B cell (primary cell): ENCODE measurements at regions not wholly inside any gene's neighbourhood (a gene's known extent, or its start where the extent isn't known, plus 50 kb on each side); places are given as distances from the start of the nearest gene placed in this dataset.

Experiments
- ATAC-seq: fragments of 200-7000 bp; cut with Tn5 transposase; one replicate; pipeline ENCODE4 v1.10.0; 2021; ENCODE audit warnings: low read depth, mild to moderate bottlenecking, moderate number of reproducible peaks, moderate library complexity
- CTCF ChIA-PET: fragments of 350-600 bp; sonication (Branson Sonifier 250); formaldehyde crosslinking; loops from one replicate; lab custom pipeline; 2021; ENCODE audit warnings: antibody characterized with exemption, inconsistent platforms; lab: Charles Lee
- POLR2A ChIA-PET: fragments of 350-600 bp; sonication (Branson Sonifier 250); formaldehyde crosslinking; loops from one replicate; lab custom pipeline; 2021; ENCODE audit warnings: antibody characterized with exemption; lab: Charles Lee
- DNase-seq: peaks from one replicate; pipeline ENCODE4 v3.0.0; 2013
- H2AFZ ChIP-seq: 2 replicates; pipeline ENCODE4 v1.6.1; 2012; ENCODE audit warnings: mild to moderate bottlenecking, low read depth, low read length; ENCODE audit not compliant: insufficient read depth, poor library complexity, severe bottlenecking
- H3K27ac ChIP-seq, 2 donors: 1 replicate in 1 of 2; 2 replicates in 1 of 2; pipeline ENCODE4 v1.5.1; 2012 to 2013; ENCODE audit warnings: low read length in 2 of 2, mild to moderate bottlenecking in 2 of 2, moderate library complexity in 1 of 2
- H3K27me3 ChIP-seq, 4 experiments: fragments of 200-600 bp in 1 of 4; sonication (generic) in 1 of 4; replicated peaks in 1 of 4; 1 replicate in 2 of 4; 2 replicates in 2 of 4; pipeline versions ENCODE4 v1.6.1 to v1.7.0; 2013 to 2016; ENCODE audit warnings: low read length in 3 of 4, mild to moderate bottlenecking in 2 of 4, mixed read lengths in 1 of 4, moderate library complexity in 1 of 4; ENCODE audit not compliant: insufficient read depth in 4 of 4, control insufficient read depth in 3 of 4; ENCODE audit errors: control extremely low read depth in 1 of 4
- H3K36me3 ChIP-seq, 2 experiments: replicated peaks in 1 of 2; 1 replicate in 1 of 2; 2 replicates in 1 of 2; pipeline versions ENCODE4 v1.6.1 to v1.7.1; 2013; ENCODE audit warnings: low read length in 1 of 2; ENCODE audit not compliant: insufficient read depth in 2 of 2, control insufficient read depth in 1 of 2; ENCODE audit errors: control extremely low read depth in 1 of 2, extremely low read depth in 1 of 2
- H3K4me1 ChIP-seq, 2 donors: fragments of 200-600 bp in 1 of 2; sonication (generic) in 1 of 2; 1 replicate in 1 of 2; 2 replicates in 1 of 2; pipeline versions ENCODE4 v1.5.1 to v1.6.1; 2013 to 2017; ENCODE audit warnings: low read length in 2 of 2; ENCODE audit not compliant: control insufficient read depth in 2 of 2, insufficient read depth in 2 of 2
- H3K4me2 ChIP-seq: replicated peaks from 2 replicates; pipeline ENCODE3; 2012; ENCODE audit warnings: mild to moderate bottlenecking, low read depth, low read length; ENCODE audit not compliant: poor library complexity, severe bottlenecking
- H3K4me3 ChIP-seq, 5 experiments: fragments of 200-600 bp in 1 of 5; sonication (generic) in 1 of 5; 1 replicate in 3 of 5; 2 replicates in 2 of 5; pipeline versions ENCODE4 v1.5.1 to v1.7.0; 2011 to 2016; ENCODE audit warnings: low read length in 4 of 5, mild to moderate bottlenecking in 4 of 5, low read depth in 2 of 5, control low read depth in 1 of 5, moderate library complexity in 1 of 5; ENCODE audit not compliant: insufficient read depth in 1 of 5; ENCODE audit errors: control extremely low read depth in 1 of 5, extremely low read depth in 1 of 5
- H3K79me2 ChIP-seq: fragments of 200-600 bp; sonication (generic); one replicate; pipeline ENCODE4 v1.6.0; 2016; ENCODE audit warnings: low read length; ENCODE audit not compliant: control insufficient read depth, insufficient read depth
- H3K9ac ChIP-seq: fragments of 200-600 bp; sonication (generic); 2 replicates; pipeline ENCODE4 v1.6.1; 2017; ENCODE audit warnings: mild to moderate bottlenecking, low read length, moderate library complexity
- H3K9me3 ChIP-seq, 3 donors: one replicate each; pipeline versions ENCODE4 v1.6.1 to v1.7.1; 2013; ENCODE audit warnings: low read length in 2 of 3; ENCODE audit not compliant: control insufficient read depth in 2 of 3, insufficient read depth in 1 of 3; ENCODE audit errors: control extremely low read depth in 1 of 3
- H4K20me1 ChIP-seq: 2 replicates; pipeline ENCODE4 v1.6.0; 2012; ENCODE audit warnings: mild to moderate bottlenecking, low read length; ENCODE audit not compliant: insufficient read depth, control insufficient read depth, poor library complexity, severe bottlenecking
- H3K27ac Mint-ChIP-seq: one replicate; pipeline ENCODE4 v1.8.0; 2021; ENCODE audit warnings: mixed read lengths
- H3K27me3 Mint-ChIP-seq: one replicate; pipeline ENCODE4 v1.8.0; 2021; ENCODE audit warnings: mixed read lengths
- H3K4me1 Mint-ChIP-seq: one replicate; pipeline ENCODE4 v1.8.0; 2021; ENCODE audit warnings: mixed read lengths
- H3K4me3 Mint-ChIP-seq: one replicate; pipeline ENCODE4 v1.8.0; 2021; ENCODE audit warnings: mixed read lengths
- H3K9me3 Mint-ChIP-seq: one replicate; pipeline ENCODE4 v1.8.0; 2022; ENCODE audit warnings: mixed read lengths; ENCODE audit not compliant: insufficient read depth
- CTCF ChIP-seq: fragments of 200-600 bp; IDR thresholded peaks from one replicate; pipeline ENCODE4 v1.8.0; 2022; ENCODE audit warnings: antibody characterized with exemption, mild to moderate bottlenecking
- EZH2 ChIP-seq: IDR thresholded peaks from 2 replicates; pipeline ENCODE4 v1.6.1; 2012; ENCODE audit warnings: borderline replicate concordance, low read depth, mild to moderate bottlenecking, moderate library complexity, low read length; ENCODE audit not compliant: insufficient read depth, poor library complexity, severe bottlenecking
- whole genome bisulfite sequencing: methylation state at CpG from one replicate; pipeline ENCODE4 v1.1.5; 2013; ENCODE audit warnings: missing lambda C conversion rate; ENCODE audit not compliant: insufficient coverage; 5-methylcytosine and 5-hydroxymethylcytosine counted together
- intact Hi-C: fragments of 100-400 bp; cut with micrococcal nuclease; formaldehyde crosslinking; loops from one replicate; pipeline ENCODE4 v1.10.0; 2022

DNA sequence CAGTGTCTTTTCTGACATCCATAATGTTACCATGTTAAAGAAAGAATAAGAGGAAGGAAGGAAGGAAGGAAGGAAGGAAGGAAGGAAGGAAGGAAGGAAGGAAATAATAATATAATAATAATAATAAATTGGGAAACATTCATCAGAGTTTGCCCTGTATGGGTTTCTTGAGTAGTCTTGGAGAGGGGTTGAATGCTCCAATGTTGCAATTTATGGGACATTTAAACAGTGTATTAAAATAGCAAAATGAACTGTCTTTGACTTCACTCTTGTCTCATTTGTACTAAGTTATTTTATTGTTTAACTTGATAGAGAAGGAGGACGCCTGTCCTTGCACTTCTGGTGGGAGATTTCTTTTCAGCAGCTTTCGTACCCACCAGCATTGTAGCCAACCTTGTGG, 277.7 kb downstream of the RNF144A start:
- no peaks in the 10 kb centered on the region for H3K9me3 ChIP-seq
- H3K4me3 ChIP-seq, result no peak overlapping the region
- H3K36me3 ChIP-seq, result no peaks in the 10 kb centered on the region
- Mint-ChIP-seq H3K4me1 (no peaks in the 10 kb centered on the region), H3K27me3 (peaks cover 7% of the 10 kb centered on the region), H3K27ac (no peak overlapping the region), H3K9me3 (no peaks in the 10 kb centered on the region), H3K4me3 (no peak overlapping the region)
- H3K27me3 ChIP-seq, result no peaks in the 10 kb centered on the region
- ATAC-seq (no peak), DNase-seq (no peak)
- H2AFZ ChIP-seq, result no peak overlapping the region
- intact Hi-C loops, result no loop called here
- CTCF ChIA-PET, result no interaction called here
- WGBS, result 100% methylated on average over 1 of the region's 2 CpGs
- no peak overlapping the region for H3K27ac ChIP-seq
- no peak overlapping the region for H3K9ac ChIP-seq
- no peaks in the 10 kb centered on the region for H3K4me1 ChIP-seq
- TF ChIP-seq EZH2, result no peak
- TF ChIP-seq CTCF, result no peak
- no peak overlapping the region for H3K4me2 ChIP-seq
- POLR2A ChIA-PET, result no interaction called here
- no peaks in the 10 kb centered on the region for H3K79me2 ChIP-seq
- H4K20me1 ChIP-seq, result no peaks in the 10 kb centered on the region

DNA sequence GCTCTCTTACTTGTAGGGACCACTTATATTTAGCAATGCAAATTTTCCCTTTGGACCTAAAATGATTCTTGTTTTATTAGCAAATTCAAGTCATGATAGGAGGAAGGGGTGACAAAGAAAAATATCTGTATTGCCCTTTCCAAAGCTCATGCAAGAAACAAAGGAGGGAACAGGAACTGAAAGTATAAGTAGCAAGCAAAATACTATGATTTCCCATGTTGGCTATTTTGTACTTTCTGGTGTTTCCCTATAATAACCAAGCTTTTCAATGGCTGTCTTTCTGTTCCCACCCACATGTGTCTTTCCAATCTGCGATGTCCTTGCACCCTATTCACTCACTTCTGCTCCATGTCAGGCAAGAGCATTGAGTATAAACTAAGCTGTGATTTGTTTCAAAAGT, 279.7 kb downstream of the RNF144A start:
- no peaks in the 10 kb centered on the region for H3K4me1 ChIP-seq
- no peaks in the 10 kb centered on the region for H3K4me1 Mint-ChIP-seq
- DNase-seq (no peak), ATAC-seq (no peak)
- no peak overlapping the region for H3K27ac ChIP-seq
- H3K4me3 ChIP-seq, result no peak overlapping the region
- CTCF ChIA-PET, result no interaction called here
- peaks cover 11% of the 10 kb centered on the region for H3K27me3 Mint-ChIP-seq
- no peaks in the 10 kb centered on the region for H3K9me3 ChIP-seq
- H4K20me1 ChIP-seq, result no peaks in the 10 kb centered on the region
- H2AFZ ChIP-seq, result no peak overlapping the region
- H3K36me3 ChIP-seq, result no peaks in the 10 kb centered on the region
- H3K4me2 ChIP-seq, result no peak overlapping the region
- H3K9me3 Mint-ChIP-seq, result no peaks in the 10 kb centered on the region
- intact Hi-C loops, result no loop called here
- H3K27me3 ChIP-seq, result no peaks in the 10 kb centered on the region
- no peak overlapping the region for H3K27ac Mint-ChIP-seq
- WGBS, result no CpG with 5 or more reads among the region's 1 CpG
- no peak overlapping the region for H3K9ac ChIP-seq
- no peaks in the 10 kb centered on the region for H3K79me2 ChIP-seq
- POLR2A ChIA-PET, result no interaction called here
- TF ChIP-seq CTCF (no peak), EZH2 (no peak)
- H3K4me3 Mint-ChIP-seq, result no peak overlapping the region
